SK-N-SH (cell line): ENCODE measurements at regions not wholly inside any gene's neighbourhood (a gene's known extent, or its start where the extent isn't known, plus 50 kb on each side); places are given as distances from the start of the nearest gene placed in this dataset.

Source experiments
- CTCF ChIP-seq: fragments of 200-600 bp; sonication (generic); IDR thresholded peaks from 2 replicates; pipeline ENCODE4 v1.6.1; 2017; ENCODE audit warnings: antibody characterized with exemption, mild to moderate bottlenecking, moderate library complexity
- SMC3 ChIP-seq: IDR thresholded peaks from 2 replicates; pipeline ENCODE4 v1.6.1; 2012; ENCODE audit warnings: low read depth, low read length, improper control_type of control experiment
- TAF1 ChIP-seq: IDR thresholded peaks from 2 replicates; pipeline ENCODE4 v1.6.1; 2012; ENCODE audit warnings: low read depth, mild to moderate bottlenecking, low read length, moderate library complexity, borderline replicate concordance
- TEAD4 ChIP-seq: IDR thresholded peaks from 2 replicates; pipeline ENCODE4 v1.4.0; 2012; ENCODE audit warnings: mild to moderate bottlenecking, borderline replicate concordance; ENCODE audit not compliant: insufficient read depth
- USF1 ChIP-seq: IDR thresholded peaks from 2 replicates; pipeline ENCODE4 v1.4.0; 2012; ENCODE audit warnings: low read depth, borderline replicate concordance

- TF ChIP-seq USF1 (no peak), CTCF (no peak), TEAD4 (no peak), SMC3 (no peak), TAF1 (no peak)
Observed at GRCh38 chr1:113322439-113322838, 67.9 kb upstream of the MAGI3 start.
